Caco-2 (cell line): ENCODE measurements at regions not wholly inside any gene's neighbourhood (a gene's known extent, or its start where the extent isn't known, plus 50 kb on each side); places are given as distances from the start of the nearest gene placed in this dataset.

ENCODE experiments used
- BruUV-seq: library from RNA; stranded (reverse); fragments of 400-500 nt; replicated peaks from 2 replicates; lab custom pipeline; 2021; lab: Mats Ljungman, UMichigan
- CTCF ChIA-PET: fragments of 300-600 bp; sonication (Branson Sonifier 250); formaldehyde crosslinking; loops from one replicate; lab custom pipeline; 2022; ENCODE audit warnings: antibody characterized with exemption; lab: Charles Lee
- POLR2A ChIA-PET: fragments of 300-600 bp; sonication (Branson Sonifier 250); formaldehyde crosslinking; loops from one replicate; lab custom pipeline; 2022; ENCODE audit warnings: antibody characterized with exemption; lab: Charles Lee
- DNase-seq, 2 experiments: peaks; one replicate each; pipeline versions ENCODE4 v3.0.0 to v3.0.0-alpha.2; 2020 to 2022
- H3K27me3 ChIP-seq: replicated peaks from 2 replicates; pipeline ENCODE4 v1.6.0; 2011; ENCODE audit warnings: low read length; ENCODE audit not compliant: control insufficient read depth, insufficient read depth
- H3K36me3 ChIP-seq: 2 replicates; pipeline ENCODE4 v1.5.1; 2011; ENCODE audit warnings: low read length; ENCODE audit not compliant: control insufficient read depth, insufficient read depth
- H3K4me1 ChIP-seq: fragments of 250-450 bp; sonication (Bioruptor Pico); 2 replicates; pipeline ENCODE4 v1.5.1; 2020; ENCODE audit warnings: mild to moderate bottlenecking
- H3K4me3 ChIP-seq: 2 replicates; pipeline ENCODE4 v1.5.1; 2011; ENCODE audit warnings: low read depth, mild to moderate bottlenecking, control low read depth, low read length
- H3K9me3 ChIP-seq: fragments of 250-450 bp; sonication (Bioruptor Pico); 2 replicates; pipeline ENCODE4 v1.5.1; 2020; ENCODE audit warnings: mild to moderate bottlenecking, moderate library complexity
- H3K27ac Mint-ChIP-seq: one replicate; pipeline ENCODE4 v1.8.0; 2022; ENCODE audit warnings: mixed read lengths; ENCODE audit not compliant: unreplicated experiment
- H3K27me3 Mint-ChIP-seq: one replicate; pipeline ENCODE4 v1.8.0; 2022; ENCODE audit warnings: mixed read lengths; ENCODE audit not compliant: insufficient read depth, unreplicated experiment
- H3K36me3 Mint-ChIP-seq: one replicate; pipeline ENCODE4 v1.8.0; 2022; ENCODE audit warnings: mild to moderate bottlenecking, mixed read lengths; ENCODE audit not compliant: insufficient read depth, unreplicated experiment
- H3K4me1 Mint-ChIP-seq: one replicate; pipeline ENCODE4 v1.8.0; 2022; ENCODE audit warnings: low read depth, mixed read lengths; ENCODE audit not compliant: unreplicated experiment
- H3K4me3 Mint-ChIP-seq: one replicate; pipeline ENCODE4 v1.8.0; 2022; ENCODE audit warnings: mild to moderate bottlenecking, moderate library complexity, mixed read lengths; ENCODE audit not compliant: unreplicated experiment
- H3K9me3 Mint-ChIP-seq: one replicate; pipeline ENCODE4 v1.8.0; 2022; ENCODE audit warnings: mixed read lengths; ENCODE audit not compliant: unreplicated experiment
- intact Hi-C: fragments of 100-400 bp; cut with micrococcal nuclease; formaldehyde crosslinking; loops from one replicate; pipeline ENCODE4 v1.10.0; 2022; ENCODE audit not compliant: unreplicated experiment
- TF ChIP-seq, protein P1 (sequence below), 2 experiments: fragments of 200-600 bp in 1 of 2; IDR thresholded peaks; 1 replicate in 1 of 2; 2 replicates in 1 of 2; pipeline versions ENCODE4 v1.5.1 to v1.8.0; 2011 to 2022; ENCODE audit warnings: antibody characterized with exemption in 1 of 2, control low read depth in 1 of 2, inconsistent platforms in 1 of 2, low read depth in 1 of 2, low read length in 1 of 2, mild to moderate bottlenecking in 1 of 2, moderate library complexity in 1 of 2; ENCODE audit not compliant: insufficient read depth in 1 of 2, severe bottlenecking in 1 of 2, unreplicated experiment in 1 of 2

- H3K4me1 Mint-ChIP-seq, result no peaks in the 10 kb centered on the region
- ChIA-PET POLR2A (no interaction called here), CTCF (no interaction called here)
- TF ChIP-seq, protein P1, sequence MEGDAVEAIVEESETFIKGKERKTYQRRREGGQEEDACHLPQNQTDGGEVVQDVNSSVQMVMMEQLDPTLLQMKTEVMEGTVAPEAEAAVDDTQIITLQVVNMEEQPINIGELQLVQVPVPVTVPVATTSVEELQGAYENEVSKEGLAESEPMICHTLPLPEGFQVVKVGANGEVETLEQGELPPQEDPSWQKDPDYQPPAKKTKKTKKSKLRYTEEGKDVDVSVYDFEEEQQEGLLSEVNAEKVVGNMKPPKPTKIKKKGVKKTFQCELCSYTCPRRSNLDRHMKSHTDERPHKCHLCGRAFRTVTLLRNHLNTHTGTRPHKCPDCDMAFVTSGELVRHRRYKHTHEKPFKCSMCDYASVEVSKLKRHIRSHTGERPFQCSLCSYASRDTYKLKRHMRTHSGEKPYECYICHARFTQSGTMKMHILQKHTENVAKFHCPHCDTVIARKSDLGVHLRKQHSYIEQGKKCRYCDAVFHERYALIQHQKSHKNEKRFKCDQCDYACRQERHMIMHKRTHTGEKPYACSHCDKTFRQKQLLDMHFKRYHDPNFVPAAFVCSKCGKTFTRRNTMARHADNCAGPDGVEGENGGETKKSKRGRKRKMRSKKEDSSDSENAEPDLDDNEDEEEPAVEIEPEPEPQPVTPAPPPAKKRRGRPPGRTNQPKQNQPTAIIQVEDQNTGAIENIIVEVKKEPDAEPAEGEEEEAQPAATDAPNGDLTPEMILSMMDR (IDR thresholded peaks at IDR 0.05; ENCODE audit: insufficient read depth in 1 of 2, low read depth in 1 of 2, low read length in 1 of 2, severe bottlenecking in 1 of 2, unreplicated experiment in 1 of 2), result no peak
- H3K36me3 Mint-ChIP-seq, result no peaks in the 10 kb centered on the region
- H3K4me1 ChIP-seq, result no peaks in the 10 kb centered on the region
- intact Hi-C loops, result no loop called here
- H3K9me3 Mint-ChIP-seq, result no peaks in the 10 kb centered on the region
- H3K4me3 ChIP-seq, result no peak overlapping the region
- H3K27me3 ChIP-seq, result no peaks in the 10 kb centered on the region
- H3K4me3 Mint-ChIP-seq, result no peak overlapping the region
- no peaks in the 10 kb centered on the region for H3K36me3 ChIP-seq
- H3K27me3 Mint-ChIP-seq, result no peaks in the 10 kb centered on the region
- DNase-seq, result no peak
- H3K9me3 ChIP-seq, result 0 out of 2 replicates have a peak, but pooled peaks cover 4% of the 10 kb centered on the region
- no peak overlapping the region for H3K27ac Mint-ChIP-seq
- no TSS peak for BruUV-seq
Observed at GRCh38 chr12:68529869-68530268, 80.8 kb upstream of the RAP1B start.

DNA sequence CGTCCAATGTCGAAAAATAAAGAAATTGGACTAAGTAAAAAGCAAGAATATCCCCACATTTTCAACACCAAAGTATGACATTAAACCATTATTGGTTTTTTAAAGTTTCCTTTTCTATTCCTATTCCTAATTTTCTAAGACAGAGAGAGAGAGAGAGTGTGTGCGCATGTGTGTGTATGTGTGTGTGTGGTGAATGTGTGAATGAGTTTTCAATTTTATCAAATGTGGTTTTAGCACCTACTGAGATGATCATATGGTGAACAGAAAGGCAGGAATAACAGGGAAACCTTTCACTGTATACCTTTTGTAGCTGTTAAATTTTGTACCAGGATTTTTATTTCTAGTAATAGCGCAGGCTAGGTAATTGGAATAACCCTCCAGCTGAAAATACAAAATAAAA, 80.4 kb upstream of the RAP1B start:
- BruUV-seq, result no TSS peak
- Mint-ChIP-seq H3K9me3 (no peaks in the 10 kb centered on the region), H3K27ac (no peak overlapping the region), H3K4me1 (no peaks in the 10 kb centered on the region), H3K4me3 (no peak overlapping the region), H3K36me3 (no peaks in the 10 kb centered on the region), H3K27me3 (no peaks in the 10 kb centered on the region)
- no peaks in the 10 kb centered on the region for H3K4me1 ChIP-seq
- intact Hi-C loops, result no loop called here
- TF ChIP-seq, protein P1 (IDR thresholded peaks at IDR 0.05; ENCODE audit: insufficient read depth in 1 of 2, low read depth in 1 of 2, low read length in 1 of 2, severe bottlenecking in 1 of 2, unreplicated experiment in 1 of 2), result no peak
- 0 out of 2 replicates have a peak, but pooled peaks cover 4% of the 10 kb centered on the region for H3K9me3 ChIP-seq
- ChIA-PET POLR2A (no interaction called here), CTCF (no interaction called here)
- no peaks in the 10 kb centered on the region for H3K36me3 ChIP-seq
- no peak for DNase-seq
- no peak overlapping the region for H3K4me3 ChIP-seq
- H3K27me3 ChIP-seq, result no peaks in the 10 kb centered on the region

DNA sequence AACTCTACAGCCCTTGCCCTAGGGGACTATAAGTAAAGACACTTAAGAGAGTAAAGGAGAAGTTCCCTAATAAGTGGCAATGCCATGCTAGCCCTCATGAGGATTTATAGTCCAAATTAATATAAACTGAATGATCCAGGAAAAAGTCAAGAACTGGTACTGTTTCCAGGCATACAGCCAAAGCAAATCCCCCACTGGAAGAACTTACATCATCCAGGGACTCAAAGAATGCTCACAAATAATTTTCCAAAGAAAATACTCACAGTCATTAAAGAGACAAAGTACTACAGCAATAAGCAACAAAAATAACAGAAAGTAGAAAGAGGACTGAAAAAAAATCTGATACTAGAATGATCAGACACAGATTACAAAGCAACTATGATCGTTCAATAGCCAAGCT, 79.7 kb upstream of the RAP1B start:
- no TSS peak for BruUV-seq
- no peaks in the 10 kb centered on the region for H3K27me3 ChIP-seq
- 0 out of 2 replicates have a peak, but pooled peaks cover 4% of the 10 kb centered on the region for H3K9me3 ChIP-seq
- Mint-ChIP-seq H3K9me3 (no peaks in the 10 kb centered on the region), H3K27ac (no peak overlapping the region), H3K4me1 (no peaks in the 10 kb centered on the region), H3K27me3 (no peaks in the 10 kb centered on the region), H3K36me3 (no peaks in the 10 kb centered on the region), H3K4me3 (no peak overlapping the region)
- ChIA-PET CTCF (no interaction called here), POLR2A (no interaction called here)
- TF ChIP-seq, protein P1 (IDR thresholded peaks at IDR 0.05; ENCODE audit: insufficient read depth in 1 of 2, low read depth in 1 of 2, low read length in 1 of 2, severe bottlenecking in 1 of 2, unreplicated experiment in 1 of 2), result no peak
- no peaks in the 10 kb centered on the region for H3K36me3 ChIP-seq
- H3K4me3 ChIP-seq, result no peak overlapping the region
- intact Hi-C loops, result no loop called here
- DNase-seq, result no peak
- no peaks in the 10 kb centered on the region for H3K4me1 ChIP-seq
